ENCODE measurements at regions not wholly inside any gene's neighbourhood (a gene's known extent, or its start where the extent isn't known, plus 50 kb on each side); places are given as distances from the start of the nearest gene placed in this dataset.
"Not testable (repeated sequence)": the region's sequence is repeated elsewhere in the genome, so short reads cannot be mapped to it uniquely, and the experiment has no call there.

DNA sequence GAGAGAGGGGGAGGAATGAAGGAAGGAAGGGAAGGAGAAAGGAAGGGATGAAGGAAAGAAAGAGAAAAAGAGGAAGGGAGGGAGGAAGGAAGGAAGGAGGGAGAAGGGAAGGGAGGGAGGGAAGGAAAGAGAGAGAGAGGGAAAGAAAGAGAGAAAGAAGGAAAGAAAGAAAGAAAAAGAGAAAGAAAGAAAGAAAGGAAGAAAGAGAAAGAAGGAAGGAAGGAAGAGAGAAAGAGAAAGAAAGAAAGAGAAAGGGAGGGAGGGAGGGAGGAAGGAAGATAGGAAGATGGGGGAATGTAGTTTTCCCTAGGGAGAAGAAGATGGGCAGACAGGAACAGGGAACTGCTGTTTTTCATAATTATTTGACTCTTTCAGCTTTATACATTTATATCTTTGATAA lies 115.1 kb upstream of the CXADR start:
- DNase-seq (ENCODE audit: low read depth) = no peak

GRCh38 chr21:17398954-17399353 lies 113.9 kb upstream of the CXADR start:
- DNase-seq (ENCODE audit: low read depth) = not testable (repeated sequence)

DNA sequence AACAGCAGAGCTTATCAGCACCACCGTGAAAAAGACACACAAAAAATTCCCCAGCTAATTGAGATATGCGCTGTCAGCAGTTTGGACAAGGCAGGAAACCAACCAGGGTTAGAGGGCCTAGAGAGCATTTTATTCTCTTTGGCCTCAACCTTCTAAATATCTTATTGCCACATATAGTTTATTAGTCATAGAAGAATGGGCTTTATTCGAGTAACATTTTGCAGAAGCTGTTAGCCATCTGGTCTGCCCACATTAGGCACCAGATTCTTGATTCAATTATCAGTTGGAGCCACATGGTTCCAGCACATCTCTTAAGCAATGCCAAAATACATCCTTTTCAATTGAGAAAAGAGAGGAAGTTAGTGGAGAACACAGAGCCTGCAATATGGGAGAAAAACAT lies 109.9 kb upstream of the CXADR start:
- DNase-seq (ENCODE audit: low read depth) = no peak

DNA sequence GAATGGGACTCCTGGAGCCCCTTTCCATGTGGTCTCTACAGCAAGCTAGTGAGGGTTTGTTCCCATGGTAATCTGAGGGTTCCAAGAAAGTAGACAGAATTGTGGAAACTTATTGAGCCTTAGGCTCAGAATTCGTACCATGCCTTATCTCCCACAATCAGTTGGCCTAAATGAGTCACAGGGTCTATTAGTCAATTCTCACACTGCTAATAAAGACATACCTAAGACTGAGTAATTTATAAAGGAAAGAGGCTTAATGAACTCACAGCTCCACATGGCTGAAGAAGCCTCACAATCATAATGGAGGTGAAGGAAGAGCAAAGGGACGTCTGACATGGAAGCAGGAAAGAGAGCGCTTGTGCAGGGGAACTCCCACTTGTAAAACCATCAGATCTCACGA lies 106.6 kb upstream of the CXADR start:
- DNase-seq (ENCODE audit: low read depth) = no peak

DNA sequence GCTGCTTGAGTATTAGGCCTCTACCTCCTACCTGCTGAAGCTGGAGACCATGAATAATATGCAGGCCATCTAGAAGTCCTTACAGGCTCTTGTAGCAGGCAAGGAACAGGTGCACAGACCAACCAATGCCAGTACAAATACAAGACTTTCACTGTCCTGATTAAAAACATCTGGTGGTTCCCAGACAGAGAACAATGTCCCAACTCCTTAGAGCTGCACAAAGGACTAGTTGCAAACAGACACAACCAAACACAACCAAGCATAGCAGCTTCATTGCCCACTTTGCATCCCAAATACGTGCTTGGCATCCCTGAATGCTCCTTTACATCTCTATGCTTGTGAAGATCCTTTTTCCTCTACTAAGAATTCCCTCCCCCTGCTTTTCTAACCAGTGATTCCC lies 98.1 kb upstream of the CXADR start:
- no peak for DNase-seq (ENCODE audit: low read depth)

GRCh38 chr21:17416139-17416538 lies 96.7 kb upstream of the CXADR start:
- DNase-seq (ENCODE audit: low read depth) = no peak

DNA sequence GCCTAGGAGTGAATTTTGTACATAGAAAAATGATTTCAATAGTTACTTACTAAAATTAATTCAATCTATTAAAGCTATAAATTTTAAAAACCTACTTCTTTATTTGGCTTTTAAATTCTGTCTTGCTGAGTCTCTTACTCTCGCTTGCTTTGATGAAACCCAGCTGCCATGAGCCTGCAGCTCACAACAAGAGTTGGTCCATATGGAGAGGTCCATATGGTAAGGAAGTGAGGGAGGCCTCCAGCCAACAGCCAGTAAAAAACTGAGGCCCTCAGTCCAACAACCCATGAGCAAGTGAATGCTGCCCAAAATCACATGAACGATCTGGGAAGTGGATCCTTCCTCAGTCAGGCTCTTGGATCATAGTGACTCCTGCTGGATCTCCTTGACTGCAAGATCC lies 89.9 kb upstream of the CXADR start:
- DNase-seq (ENCODE audit: low read depth) = no peak

DNA sequence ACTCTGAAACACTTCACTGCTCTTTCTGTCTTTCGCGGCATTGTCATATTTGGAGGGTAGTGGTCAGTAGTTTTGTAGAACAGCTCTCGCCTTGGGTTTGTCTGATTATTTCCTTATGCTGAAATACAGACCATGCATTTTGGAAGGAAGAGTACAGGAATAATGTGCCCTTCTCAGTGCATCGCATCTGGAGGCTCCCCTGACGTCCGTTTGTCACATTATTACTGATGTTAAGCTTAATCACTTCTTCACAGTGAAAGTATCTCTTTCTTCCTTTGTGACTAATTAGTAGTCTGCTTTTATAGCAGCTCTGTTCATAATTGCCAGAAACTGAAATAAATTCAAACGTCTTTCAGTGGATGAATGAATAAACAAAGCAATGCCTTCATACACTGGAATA lies 85.7 kb upstream of the CXADR start:
- DNase-seq (ENCODE audit: low read depth) = no peak

GRCh38 chr21:17427831-17428483 lies 84.9 kb upstream of the CXADR start:
- no peak for DNase-seq (ENCODE audit: low read depth)

GRCh38 chr21:17428484-17428869 lies 84.4 kb upstream of the CXADR start:
- DNase-seq (ENCODE audit: low read depth) = no peak

DNA sequence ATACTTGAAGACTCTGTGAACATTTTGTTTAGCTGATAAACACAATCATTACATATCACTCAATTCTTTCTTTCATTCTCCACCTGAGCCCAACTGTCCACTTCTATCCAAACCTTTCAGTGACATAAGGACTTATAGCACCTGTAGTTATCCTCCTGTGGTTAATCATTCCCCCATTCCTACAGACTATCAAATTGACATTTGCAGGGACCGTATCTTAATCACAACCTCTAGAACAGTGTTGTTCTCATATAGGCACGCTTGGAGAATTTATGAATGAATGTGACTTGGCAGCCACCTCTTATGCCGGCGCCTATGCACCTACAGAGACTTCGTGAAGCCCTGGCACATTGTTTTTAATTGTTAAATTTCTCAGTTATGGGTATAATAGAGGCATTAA lies 83.9 kb upstream of the CXADR start:
- no peak for DNase-seq (ENCODE audit: low read depth)

GRCh38 chr21:17429936-17430335 lies 82.9 kb upstream of the CXADR start:
- DNase-seq (ENCODE audit: low read depth) = no peak

GRCh38 chr21:17432732-17433057 lies 80.1 kb upstream of the CXADR start:
- DNase-seq (ENCODE audit: low read depth) = no peak

DNA sequence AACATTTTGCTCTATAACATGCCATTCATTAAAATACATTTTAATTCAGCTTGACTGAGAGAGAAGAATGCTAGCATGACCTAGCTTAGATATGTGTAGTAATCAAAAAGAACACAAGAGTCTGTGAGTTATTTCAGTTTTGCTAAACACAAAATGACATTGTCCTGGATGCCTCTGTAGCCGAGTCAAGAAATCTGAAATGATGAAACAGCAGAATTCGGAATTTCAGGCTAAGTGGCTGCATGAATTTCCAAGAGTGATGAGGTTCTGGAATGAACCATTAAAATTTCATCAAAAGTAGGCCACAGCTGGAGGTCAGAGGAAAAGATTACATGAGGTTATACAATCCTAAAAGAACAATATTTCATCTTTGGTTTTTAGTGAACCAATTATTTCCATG lies 79.1 kb upstream of the CXADR start:
- no peak for DNase-seq (ENCODE audit: low read depth)

DNA sequence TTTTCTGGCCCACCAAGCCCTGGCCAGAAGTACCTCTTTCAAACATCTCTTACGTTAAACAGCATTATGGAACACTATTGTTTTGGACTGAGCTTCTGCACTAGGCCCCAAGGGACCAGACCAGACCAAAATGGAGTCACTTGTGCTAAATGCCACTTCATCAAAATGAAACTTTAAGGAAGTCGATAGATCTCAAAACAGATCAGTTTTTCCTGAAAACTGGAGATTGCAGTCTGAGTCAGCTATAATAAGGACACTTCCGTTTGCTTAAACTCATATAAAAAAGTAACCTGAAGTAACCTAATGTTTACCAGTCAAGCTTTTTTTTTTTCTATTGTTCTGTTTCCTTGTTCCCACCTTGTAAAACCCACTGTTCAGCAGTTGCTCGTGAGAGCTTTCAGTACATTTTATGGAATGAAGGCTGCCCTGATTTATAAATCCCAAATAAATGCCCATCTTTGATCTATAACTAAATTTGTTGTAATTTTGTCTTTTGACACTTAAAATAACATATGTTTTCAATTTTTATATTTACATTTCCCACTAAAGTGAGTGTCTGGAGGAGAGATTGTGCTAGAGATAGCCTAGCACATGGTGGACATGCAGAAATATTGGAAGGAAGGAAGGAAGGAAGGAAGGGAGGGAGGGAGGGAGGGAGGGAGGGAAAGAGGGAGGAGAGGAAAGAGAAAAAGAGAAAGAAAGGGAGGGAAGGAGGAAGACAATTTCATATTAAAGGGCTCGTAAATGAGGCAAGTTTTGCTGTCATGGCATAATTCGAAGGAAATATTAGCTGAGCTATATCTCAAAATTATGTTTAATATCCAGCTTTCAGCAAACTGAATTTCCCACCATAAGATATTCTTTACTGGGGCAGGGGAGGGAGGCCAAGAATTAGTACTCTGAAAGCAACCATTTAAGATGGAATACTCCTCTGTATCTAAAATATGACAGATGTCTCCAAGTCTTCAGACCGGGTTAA lies 77.0 kb upstream of the CXADR start:
- no peak for DNase-seq (ENCODE audit: low read depth)

DNA sequence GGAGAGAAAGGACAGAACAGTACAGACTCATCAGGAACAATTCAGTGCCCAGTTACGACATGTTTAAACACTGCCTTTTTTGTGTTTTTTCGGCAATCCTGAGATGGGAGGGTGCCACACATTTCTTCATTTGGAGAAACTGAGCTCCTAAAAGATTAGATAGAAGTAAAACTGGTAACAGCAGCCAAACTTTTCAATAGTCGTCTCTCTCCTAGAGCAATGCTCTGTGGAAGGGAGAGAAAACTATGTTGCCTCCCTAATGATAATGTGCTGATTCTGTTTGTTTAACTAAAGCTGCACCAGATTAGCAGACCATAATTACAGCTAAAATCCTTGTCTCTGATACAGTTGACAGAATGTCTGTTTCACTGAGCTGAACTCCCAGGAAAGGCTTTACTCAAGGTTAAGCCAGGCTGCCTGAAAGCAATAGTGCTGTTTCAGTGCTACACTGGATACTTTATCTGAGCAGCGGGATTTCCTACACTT lies 76.2 kb upstream of the CXADR start:
- no peak for DNase-seq (ENCODE audit: low read depth)

DNA sequence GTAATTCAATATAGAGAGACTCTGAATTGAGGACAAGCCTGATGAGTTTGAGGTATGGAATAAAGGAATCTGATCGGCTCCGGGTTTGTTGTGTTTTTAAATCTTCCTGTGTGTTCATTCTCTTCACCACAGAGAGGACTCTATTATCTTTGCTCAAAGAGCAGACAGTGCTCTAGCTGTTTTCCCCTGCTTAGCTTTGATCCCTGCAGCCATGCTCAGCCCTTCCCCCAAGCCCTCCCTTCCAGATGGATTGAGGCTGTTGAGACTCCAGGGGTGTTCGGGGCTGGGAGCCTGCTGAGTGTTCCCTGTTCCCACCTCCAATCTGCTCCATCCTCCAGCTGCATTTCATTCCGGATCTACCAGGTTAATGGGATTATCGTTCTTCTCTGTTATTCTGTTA lies 74.2 kb upstream of the CXADR start:
- DNase-seq (ENCODE audit: low read depth) = no peak

- no peak for DNase-seq (ENCODE audit: low read depth)
Observed at GRCh38 chr21:17440969-17441368, 71.9 kb upstream of the CXADR start.

DNA sequence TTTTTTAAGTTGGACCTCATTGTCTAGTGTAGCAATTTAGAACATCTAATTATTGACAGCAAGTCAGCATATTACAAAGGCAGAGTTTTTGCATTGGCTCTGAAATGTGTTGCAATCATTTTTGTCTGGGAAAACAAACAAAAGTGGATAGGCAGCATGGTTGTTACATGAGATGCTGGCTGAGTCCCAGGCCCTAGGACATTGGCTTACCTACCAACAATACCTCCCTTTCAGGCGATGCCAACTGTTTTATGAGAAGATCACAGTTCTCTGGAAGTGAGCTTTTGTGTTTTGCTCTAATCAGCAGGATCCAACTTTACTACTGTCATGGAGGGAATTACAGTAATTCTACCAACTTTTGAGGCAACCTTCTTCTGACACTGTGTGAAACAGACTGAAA lies 71.5 kb upstream of the CXADR start:
- DNase-seq (ENCODE audit: low read depth) = no peak

GRCh38 chr21:17442165-17442564 lies 70.7 kb upstream of the CXADR start:
- no peak for DNase-seq (ENCODE audit: low read depth)

DNA sequence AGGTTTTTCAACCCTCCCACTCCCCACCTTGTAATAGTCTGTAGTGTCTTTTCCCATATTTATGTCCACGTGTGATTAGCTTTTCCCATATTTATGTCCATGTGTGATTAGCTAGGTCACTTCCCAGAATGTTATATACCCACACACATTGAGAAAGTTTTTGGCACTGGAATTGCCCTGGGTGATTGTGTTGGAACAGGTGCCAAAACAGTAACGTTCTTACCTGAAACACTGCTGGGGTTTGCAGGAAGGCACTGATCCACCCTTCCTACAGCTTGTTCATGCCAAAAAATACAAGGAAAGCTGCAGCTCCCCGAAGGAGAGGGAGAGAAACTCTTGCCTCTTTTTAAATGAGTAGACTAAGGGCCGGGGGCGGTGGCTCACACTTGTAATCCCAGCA lies 68.0 kb upstream of the CXADR start:
- DNase-seq (ENCODE audit: low read depth) = no peak

GRCh38 chr21:17446737-17447136 lies 66.1 kb upstream of the CXADR start:
- DNase-seq (ENCODE audit: low read depth) = no peak

DNA sequence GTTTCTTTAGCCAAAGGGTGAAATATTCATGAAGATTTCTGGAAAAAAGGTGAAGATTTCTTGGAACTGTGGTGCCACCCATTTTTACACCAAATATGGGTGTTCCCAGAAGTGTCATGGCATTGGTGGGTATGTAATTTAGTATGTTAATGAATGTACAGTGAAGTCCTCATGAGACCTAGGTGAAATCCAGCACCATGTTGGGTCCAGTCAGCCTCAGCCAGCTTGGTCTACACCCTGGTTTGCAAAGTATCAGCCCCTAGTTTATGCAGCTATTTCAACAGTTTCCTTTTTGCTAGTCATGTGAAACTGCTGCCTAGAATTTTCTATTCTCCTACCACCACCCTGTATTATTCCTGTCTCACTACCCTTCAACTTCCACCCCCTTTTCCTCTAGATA lies 63.1 kb upstream of the CXADR start:
- DNase-seq (ENCODE audit: low read depth) = no peak

Data from GM04503 (cell line).